DND-41 (cell line): ENCODE measurements at regions not wholly inside any gene's neighbourhood (a gene's known extent, or its start where the extent isn't known, plus 50 kb on each side); places are given as distances from the start of the nearest gene placed in this dataset.

Experiments used
- ATAC-seq: fragments of 200-7000 bp; cut with Tn5 transposase; 3 replicates; pipeline ENCODE4 v1.9.1; 2021; ENCODE audit warnings: low read depth; ENCODE audit not compliant: insufficient read depth
- DNase-seq: peaks from one replicate; pipeline ENCODE4 v3.0.0-alpha.2; 2020
- H2AFZ ChIP-seq: 2 replicates; pipeline ENCODE4 v1.6.0; 2012; ENCODE audit warnings: low read depth, low read length
- H3K27ac ChIP-seq: 2 replicates; pipeline ENCODE4 v1.5.1; 2012; ENCODE audit warnings: low read length, inconsistent platforms
- H3K27me3 ChIP-seq: fragments of 200-600 bp; sonication (generic); 2 replicates; pipeline ENCODE4 v1.6.0; 2012; ENCODE audit warnings: low read length, mild to moderate bottlenecking, inconsistent platforms; ENCODE audit not compliant: insufficient read depth, poor library complexity
- H3K36me3 ChIP-seq: 2 replicates; pipeline ENCODE4 v1.5.1; 2012; ENCODE audit warnings: low read length, inconsistent platforms; ENCODE audit not compliant: insufficient read depth
- H3K4me1 ChIP-seq: 2 replicates; pipeline ENCODE4 v1.5.1; 2012; ENCODE audit warnings: mild to moderate bottlenecking, low read length; ENCODE audit not compliant: insufficient read depth
- H3K4me2 ChIP-seq: 2 replicates; pipeline ENCODE4 v1.6.0; 2012; ENCODE audit warnings: mild to moderate bottlenecking, moderate library complexity, low read length, inconsistent platforms; ENCODE audit not compliant: insufficient read depth
- H3K4me3 ChIP-seq, 2 experiments: fragments of 200-600 bp in 1 of 2; shearing (Covaris generic) in 1 of 2; 2 replicates each; pipeline ENCODE4 v1.5.1; 2012 to 2016; ENCODE audit warnings: inconsistent platforms in 2 of 2, low read length in 2 of 2, mild to moderate bottlenecking in 2 of 2, low read depth in 1 of 2, moderate library complexity in 1 of 2
- H3K79me2 ChIP-seq: 2 replicates; pipeline ENCODE4 v1.6.0; 2012; ENCODE audit warnings: low read length, inconsistent platforms; ENCODE audit not compliant: insufficient read depth
- H3K9ac ChIP-seq: 2 replicates; pipeline ENCODE4 v1.6.0; 2012; ENCODE audit warnings: low read depth, mild to moderate bottlenecking, inconsistent platforms, low read length, moderate library complexity
- H3K9me3 ChIP-seq: 2 replicates; pipeline ENCODE4 v1.5.1; 2012; ENCODE audit warnings: low read length, moderate library complexity, mild to moderate bottlenecking, inconsistent platforms; ENCODE audit not compliant: insufficient read depth, severe bottlenecking
- H4K20me1 ChIP-seq: 2 replicates; pipeline ENCODE4 v1.6.0; 2012; ENCODE audit warnings: low read length; ENCODE audit not compliant: insufficient read depth
- EZH2 ChIP-seq: IDR thresholded peaks from 3 replicates; pipeline ENCODE4 v1.6.1; 2012; ENCODE audit warnings: borderline replicate concordance, low read depth, mild to moderate bottlenecking, moderate library complexity, low read length, inconsistent platforms; ENCODE audit not compliant: severe bottlenecking
- TF ChIP-seq, protein P1 (sequence below): IDR thresholded peaks from 2 replicates; pipeline ENCODE4 v1.5.1; 2012; ENCODE audit warnings: borderline replicate concordance, low read length, moderate library complexity, mild to moderate bottlenecking; ENCODE audit not compliant: poor library complexity, severe bottlenecking; ENCODE audit errors: extremely low read depth

GRCh38 chr5:103454770-103455169 lies 107.8 kb downstream of the NUDT12 start:
- no peak overlapping the region for H3K27ac ChIP-seq
- no peak overlapping the region for H3K4me2 ChIP-seq
- TF ChIP-seq, protein P1, sequence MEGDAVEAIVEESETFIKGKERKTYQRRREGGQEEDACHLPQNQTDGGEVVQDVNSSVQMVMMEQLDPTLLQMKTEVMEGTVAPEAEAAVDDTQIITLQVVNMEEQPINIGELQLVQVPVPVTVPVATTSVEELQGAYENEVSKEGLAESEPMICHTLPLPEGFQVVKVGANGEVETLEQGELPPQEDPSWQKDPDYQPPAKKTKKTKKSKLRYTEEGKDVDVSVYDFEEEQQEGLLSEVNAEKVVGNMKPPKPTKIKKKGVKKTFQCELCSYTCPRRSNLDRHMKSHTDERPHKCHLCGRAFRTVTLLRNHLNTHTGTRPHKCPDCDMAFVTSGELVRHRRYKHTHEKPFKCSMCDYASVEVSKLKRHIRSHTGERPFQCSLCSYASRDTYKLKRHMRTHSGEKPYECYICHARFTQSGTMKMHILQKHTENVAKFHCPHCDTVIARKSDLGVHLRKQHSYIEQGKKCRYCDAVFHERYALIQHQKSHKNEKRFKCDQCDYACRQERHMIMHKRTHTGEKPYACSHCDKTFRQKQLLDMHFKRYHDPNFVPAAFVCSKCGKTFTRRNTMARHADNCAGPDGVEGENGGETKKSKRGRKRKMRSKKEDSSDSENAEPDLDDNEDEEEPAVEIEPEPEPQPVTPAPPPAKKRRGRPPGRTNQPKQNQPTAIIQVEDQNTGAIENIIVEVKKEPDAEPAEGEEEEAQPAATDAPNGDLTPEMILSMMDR: no peak
- no peak for TF ChIP-seq EZH2
- no peaks in the 10 kb centered on the region for H4K20me1 ChIP-seq
- H3K4me3 ChIP-seq: no peak overlapping the region
- H3K9me3 ChIP-seq: no peaks in the 10 kb centered on the region
- H3K27me3 ChIP-seq: no peaks in the 10 kb centered on the region
- no peak overlapping the region for H3K9ac ChIP-seq
- ATAC-seq (no peak), DNase-seq (no peak)
- no peaks in the 10 kb centered on the region for H3K79me2 ChIP-seq
- no peaks in the 10 kb centered on the region for H3K36me3 ChIP-seq
- H3K4me1 ChIP-seq: no peaks in the 10 kb centered on the region
- no peak overlapping the region for H2AFZ ChIP-seq

- no peak for TF ChIP-seq EZH2
- TF ChIP-seq, protein P1: no peak
- DNase-seq (no peak), ATAC-seq (no peak)
- no peaks in the 10 kb centered on the region for H3K9me3 ChIP-seq
- no peaks in the 10 kb centered on the region for H3K79me2 ChIP-seq
- H3K4me3 ChIP-seq: no peak overlapping the region
- no peaks in the 10 kb centered on the region for H3K36me3 ChIP-seq
- H3K27ac ChIP-seq: no peak overlapping the region
- no peaks in the 10 kb centered on the region for H3K27me3 ChIP-seq
- no peak overlapping the region for H3K4me2 ChIP-seq
- H3K4me1 ChIP-seq: no peaks in the 10 kb centered on the region
- H2AFZ ChIP-seq: no peak overlapping the region
- H4K20me1 ChIP-seq: no peaks in the 10 kb centered on the region
- no peak overlapping the region for H3K9ac ChIP-seq
Measured at GRCh38 chr5:103452666-103453065, 109.9 kb downstream of the NUDT12 start.

DNA sequence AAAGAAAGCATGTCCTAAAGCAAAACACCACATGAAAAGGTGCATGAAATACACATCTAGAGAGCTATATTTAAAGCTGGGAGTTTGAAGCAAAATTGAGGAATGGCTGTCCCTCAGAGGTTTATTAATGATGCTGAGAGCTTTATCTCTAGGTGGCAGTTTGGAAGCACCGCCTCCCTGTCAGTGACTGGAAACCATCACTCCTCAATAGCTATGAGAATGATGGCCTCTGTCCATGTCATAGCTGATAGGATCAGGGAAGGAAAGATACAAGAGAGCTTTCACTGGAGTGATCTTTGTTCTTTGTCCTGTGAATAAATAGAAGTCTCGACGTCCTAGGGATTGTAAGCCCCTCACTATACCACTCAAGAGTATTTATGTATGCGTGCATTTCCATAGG lies 110.5 kb downstream of the NUDT12 start:
- H3K27ac ChIP-seq: no peak overlapping the region
- H3K4me3 ChIP-seq: no peak overlapping the region
- no peaks in the 10 kb centered on the region for H3K4me1 ChIP-seq
- no peaks in the 10 kb centered on the region for H3K79me2 ChIP-seq
- no peak overlapping the region for H3K4me2 ChIP-seq
- no peaks in the 10 kb centered on the region for H4K20me1 ChIP-seq
- no peaks in the 10 kb centered on the region for H3K36me3 ChIP-seq
- DNase-seq: no peak
- H2AFZ ChIP-seq: no peak overlapping the region
- no peak overlapping the region for H3K9ac ChIP-seq
- TF ChIP-seq, protein P1: no peak
- TF ChIP-seq EZH2: no peak
- no peak for ATAC-seq
- H3K9me3 ChIP-seq: no peaks in the 10 kb centered on the region
- no peaks in the 10 kb centered on the region for H3K27me3 ChIP-seq

DNA sequence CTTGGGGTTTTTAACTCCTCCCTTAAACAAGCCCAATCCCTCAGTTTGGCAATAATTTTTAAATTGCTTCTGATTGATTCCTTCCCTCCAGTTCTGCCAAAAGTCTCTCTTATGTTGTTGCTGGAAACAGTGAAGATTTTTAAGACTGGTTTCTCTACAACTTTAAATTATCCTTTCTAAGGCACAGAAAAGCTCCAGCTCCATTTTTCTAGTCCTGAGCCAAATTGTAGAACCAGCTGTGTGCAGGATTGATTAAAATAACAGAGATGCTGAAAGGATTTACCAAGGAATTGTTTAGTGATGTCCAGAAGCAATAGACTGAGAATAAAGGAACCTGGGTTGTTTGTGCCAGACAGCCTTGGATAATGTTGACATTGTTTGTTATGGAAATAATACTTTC lies 111.3 kb downstream of the NUDT12 start:
- Histone ChIP-seq H4K20me1 (no peaks in the 10 kb centered on the region), H3K9me3 (no peaks in the 10 kb centered on the region), H3K4me3 (no peak overlapping the region), H3K27ac (no peak overlapping the region), H3K9ac (no peak overlapping the region), H2AFZ (no peak overlapping the region), H3K79me2 (no peaks in the 10 kb centered on the region), H3K27me3 (no peaks in the 10 kb centered on the region), H3K4me2 (no peak overlapping the region), H3K4me1 (no peaks in the 10 kb centered on the region), H3K36me3 (no peaks in the 10 kb centered on the region)
- ATAC-seq: no peak
- DNase-seq: no peak
- no peak for TF ChIP-seq EZH2
- TF ChIP-seq, protein P1: no peak
